H1 (cell line): ENCODE measurements at regions not wholly inside any gene's neighbourhood (a gene's known extent, or its start where the extent isn't known, plus 50 kb on each side); places are given as distances from the start of the nearest gene placed in this dataset.

Experiments used
- CTCF ChIA-PET: fragments of 300-600 bp; sonication (Branson Sonifier 250); formaldehyde crosslinking; loops from one replicate; lab custom pipeline; 2021; ENCODE audit not compliant: partially characterized antibody; lab: Charles Lee
- POLR2A ChIA-PET: fragments of 300-600 bp; sonication (Branson Sonifier 250); formaldehyde crosslinking; loops from one replicate; lab custom pipeline; 2021; ENCODE audit warnings: inconsistent platforms; ENCODE audit not compliant: partially characterized antibody; lab: Charles Lee
- DNase-seq, 2 experiments: peaks; one replicate each; pipeline versions ENCODE4 v3.0.0 to v3.0.0-alpha.2; 2010 to 2022; ENCODE audit warnings: low spot score in 2 of 2, low read depth in 1 of 2, mixed read lengths in 1 of 2
- FAIRE-seq: peaks from 2 replicates; lab custom pipeline; 2011; peaks lifted over from hg19 to GRCh38; lab: Jason Lieb, UNC
- H2AFZ ChIP-seq: 2 replicates; pipeline ENCODE4 v1.8.1; 2012; ENCODE audit warnings: low read length, inconsistent platforms
- H2AK5ac ChIP-seq: 2 replicates; pipeline ENCODE4 v1.6.1; 2013; ENCODE audit warnings: low read depth, low read length
- H2BK120ac ChIP-seq: replicated peaks from 2 replicates; pipeline ENCODE3; 2013; ENCODE audit warnings: low read depth, low read length, inconsistent platforms
- H2BK12ac ChIP-seq: 2 replicates; pipeline ENCODE4 v1.6.1; 2013; ENCODE audit warnings: low read depth, low read length
- H2BK15ac ChIP-seq: 2 replicates; pipeline ENCODE4 v1.6.1; 2013; ENCODE audit warnings: low read length
- H2BK20ac ChIP-seq: 2 replicates; pipeline ENCODE4 v1.6.1; 2013; ENCODE audit warnings: low read length
- H2BK5ac ChIP-seq: 2 replicates; pipeline ENCODE4 v1.6.1; 2013; ENCODE audit warnings: low read depth, low read length
- H3K14ac ChIP-seq: 2 replicates; pipeline ENCODE4 v1.6.1; 2013; ENCODE audit warnings: inconsistent platforms; ENCODE audit not compliant: insufficient read length
- H3K18ac ChIP-seq: 2 replicates; pipeline ENCODE4 v1.6.1; 2013; ENCODE audit warnings: low read length; ENCODE audit errors: extremely low read depth
- H3K23ac ChIP-seq: 2 replicates; pipeline ENCODE4 v1.6.1; 2013; ENCODE audit warnings: inconsistent platforms; ENCODE audit not compliant: insufficient read length
- H3K23me2 ChIP-seq: 2 replicates; pipeline ENCODE4 v1.6.1; 2013; ENCODE audit warnings: low read depth, low read length
- H3K27ac ChIP-seq: 2 replicates; pipeline ENCODE4 v1.6.1; 2011; ENCODE audit warnings: low read depth, low read length, inconsistent platforms
- H3K27me3 ChIP-seq, 4 experiments: replicated peaks in 1 of 4; 1 replicate in 1 of 4; 2 replicates in 3 of 4; pipeline versions ENCODE4 v1.6.1 to v1.8.1; 2011 to 2013; ENCODE audit warnings: low read length in 3 of 4, mild to moderate bottlenecking in 3 of 4, inconsistent platforms in 2 of 4, mixed read lengths in 2 of 4, moderate library complexity in 1 of 4; ENCODE audit not compliant: control insufficient read depth in 3 of 4, insufficient read depth in 3 of 4; ENCODE audit errors: extremely low read depth in 1 of 4
- H3K36me3 ChIP-seq, 4 experiments: 2 replicates each; pipeline versions ENCODE4 v1.6.1 to v1.8.1; 2011 to 2013; ENCODE audit warnings: mild to moderate bottlenecking in 4 of 4, low read length in 3 of 4, moderate library complexity in 2 of 4, control low read depth in 1 of 4, inconsistent platforms in 1 of 4; ENCODE audit not compliant: insufficient read depth in 4 of 4, control insufficient read depth in 2 of 4
- H3K4ac ChIP-seq: replicated peaks from 2 replicates; pipeline ENCODE3; 2013; ENCODE audit warnings: low read length, low read depth, mixed read lengths, inconsistent platforms; ENCODE audit not compliant: insufficient read length
- H3K4me1 ChIP-seq, 4 experiments: replicated peaks in 1 of 4; 1 replicate in 1 of 4; 2 replicates in 3 of 4; pipeline versions ENCODE4 v1.6.1 to v1.8.1; 2011 to 2013; ENCODE audit warnings: low read length in 3 of 4, inconsistent platforms in 2 of 4, mixed read lengths in 1 of 4; ENCODE audit not compliant: insufficient read depth in 4 of 4, control insufficient read depth in 3 of 4
- H3K4me2 ChIP-seq, 2 experiments: 2 replicates each; pipeline versions ENCODE4 v1.6.1 to v1.8.1; 2011 to 2013; ENCODE audit warnings: low read depth in 2 of 2, low read length in 2 of 2, control low read depth in 1 of 2, inconsistent platforms in 1 of 2, mild to moderate bottlenecking in 1 of 2; ENCODE audit not compliant: insufficient read depth in 1 of 2
- H3K4me3 ChIP-seq, 4 experiments: fragments of 200-600, 300-600 bp in 1 of 4; sonication (generic), shearing (Covaris generic), sonication (Bioruptor Twin) in 1 of 4; 2 replicates each; pipeline versions ENCODE4 v1.5.1 to v1.8.1; 2011 to 2016; ENCODE audit warnings: low read length in 4 of 4, low read depth in 3 of 4, control low read depth in 2 of 4, inconsistent platforms in 2 of 4, mild to moderate bottlenecking in 2 of 4, mixed read lengths in 1 of 4, moderate library complexity in 1 of 4; ENCODE audit not compliant: insufficient read depth in 2 of 4; ENCODE audit errors: extremely low read depth in 1 of 4
- H3K56ac ChIP-seq: replicated peaks from 2 replicates; pipeline ENCODE3; 2013; ENCODE audit warnings: low read depth, mild to moderate bottlenecking, mixed read lengths, low read length, inconsistent platforms; ENCODE audit not compliant: insufficient read length
- H3K79me1 ChIP-seq: 2 replicates; pipeline ENCODE4 v1.6.1; 2013; ENCODE audit warnings: low read depth, low read length, control low read depth
- H3K79me2 ChIP-seq, 2 experiments: 2 replicates each; pipeline versions ENCODE4 v1.6.1 to v1.8.1; 2012 to 2013; ENCODE audit warnings: low read length in 2 of 2, mild to moderate bottlenecking in 2 of 2, inconsistent platforms in 1 of 2; ENCODE audit not compliant: insufficient read depth in 2 of 2, control insufficient read depth in 1 of 2
- H3K9ac ChIP-seq, 4 experiments: replicated peaks in 1 of 4; 1 replicate in 1 of 4; 2 replicates in 3 of 4; pipeline versions ENCODE4 v1.6.1 to v1.8.1; 2011 to 2013; ENCODE audit warnings: low read depth in 3 of 4, low read length in 3 of 4, control low read depth in 2 of 4, mild to moderate bottlenecking in 2 of 4, moderate library complexity in 2 of 4, inconsistent platforms in 1 of 4; ENCODE audit errors: extremely low read depth in 1 of 4
- H3K9me3 ChIP-seq, 2 experiments: 2 replicates each; pipeline versions ENCODE4 v1.6.1 to v1.8.1; 2012 to 2013; ENCODE audit warnings: mild to moderate bottlenecking in 2 of 2, moderate library complexity in 2 of 2, control low read depth in 1 of 2, inconsistent platforms in 1 of 2, low read depth in 1 of 2, low read length in 1 of 2, mixed read lengths in 1 of 2; ENCODE audit not compliant: insufficient read depth in 2 of 2
- H4K20me1 ChIP-seq, 2 experiments: replicated peaks in 1 of 2; 2 replicates each; pipeline versions ENCODE3 to v1.8.1; 2011 to 2013; ENCODE audit warnings: inconsistent platforms in 2 of 2, low read length in 2 of 2, mild to moderate bottlenecking in 1 of 2; ENCODE audit not compliant: insufficient read depth in 2 of 2, control insufficient read depth in 1 of 2
- H4K5ac ChIP-seq: 2 replicates; pipeline ENCODE4 v1.6.1; 2013; ENCODE audit warnings: low read length, low read depth, mixed read lengths, inconsistent platforms; ENCODE audit not compliant: insufficient read length
- H4K8ac ChIP-seq: 2 replicates; pipeline ENCODE4 v1.8.0; 2013; ENCODE audit warnings: mild to moderate bottlenecking, moderate library complexity, low read length, inconsistent platforms; ENCODE audit not compliant: insufficient read depth; ENCODE audit errors: extremely low read depth
- H4K91ac ChIP-seq: replicated peaks from 2 replicates; pipeline ENCODE3; 2013; ENCODE audit warnings: low read length, mixed read lengths, inconsistent platforms; ENCODE audit not compliant: insufficient read length
- WGBS, 2 experiments: shearing (Covaris generic) in 1 of 2; methylation state at CpG; one replicate each; pipeline versions ENCODE4 v1.1.6 to v1.1.7; 2013 to 2015; ENCODE audit warnings: low lambda C conversion rate in 2 of 2, mixed read lengths in 2 of 2, inconsistent platforms in 1 of 2, low coverage in 1 of 2, missing lambda C conversion rate in 1 of 2; ENCODE audit not compliant: insufficient replicate concordance in 2 of 2, insufficient coverage in 1 of 2, insufficient read length in 1 of 2; ENCODE audit errors: extremely low coverage in 1 of 2, missing lambda C conversion rate in 1 of 2; 5-methylcytosine and 5-hydroxymethylcytosine counted together

DNA sequence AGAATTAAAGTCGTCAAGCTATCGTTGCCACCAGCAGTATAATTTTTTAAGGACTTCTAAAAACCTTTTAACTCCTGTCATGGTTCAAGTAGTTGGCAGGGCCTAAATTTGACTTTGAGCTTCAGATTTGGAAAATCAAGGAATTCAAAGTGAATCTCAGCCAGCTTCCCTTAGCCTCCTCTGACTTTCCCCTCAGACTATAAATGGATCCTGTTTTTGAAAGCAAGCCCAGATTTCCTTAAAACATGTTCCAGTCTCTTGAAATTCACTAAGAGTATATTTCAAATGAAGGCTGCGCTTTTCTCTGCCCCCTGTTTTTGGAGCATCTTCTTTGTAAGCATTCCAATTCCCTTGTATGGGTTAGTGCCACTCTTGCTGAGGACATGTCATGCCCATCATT lies 101.8 kb upstream of the CDH8 start:
- FAIRE-seq (no peak), DNase-seq (no peak)
- Histone ChIP-seq H4K91ac (no peak overlapping the region), H3K27me3 (no peaks in the 10 kb centered on the region), H3K56ac (no peak overlapping the region), H3K9me3 (peaks cover 13 to 15% of the 10 kb centered on the region in 2 experiments), H4K5ac (no peak overlapping the region), H3K18ac (no peak overlapping the region), H3K23me2 (no peaks in the 10 kb centered on the region), H2BK15ac (no peak overlapping the region), H2AFZ (no peak overlapping the region), H2BK20ac (no peak overlapping the region), H3K79me2 (no peaks in the 10 kb centered on the region), H3K4me3 (no peak overlapping the region), H3K9ac (no peak overlapping the region), H2BK12ac (no peak overlapping the region), H2BK120ac (no peak overlapping the region), H3K4me2 (no peak overlapping the region), H4K8ac (no peak overlapping the region), H4K20me1 (no peaks in the 10 kb centered on the region), H3K23ac (no peak overlapping the region), H3K14ac (no peak overlapping the region), H3K36me3 (no peaks in the 10 kb centered on the region; a peak in 1 of 8 replicates), H3K27ac (no peak overlapping the region), H2BK5ac (no peak overlapping the region), H2AK5ac (no peak overlapping the region), H3K4ac (no peak overlapping the region), H3K79me1 (no peaks in the 10 kb centered on the region), H3K4me1 (no peaks in the 10 kb centered on the region)
- WGBS, 2 experiments, result 96% methylated on average over 3 of the region's 3 CpGs; no CpG with 5 or more reads in 1 of the 2 experiments
- ChIA-PET POLR2A (interaction anchor here (0.7 kb wide), 1 partner anchor 1102 kb away, joined by 3 read pairs; no protein-coding TSS in a partner anchor), CTCF (interaction anchor here (0.6 to 1.8 kb wide), 3 partner anchors 10 to 757 kb away, joined by 3 to 7 read pairs (median 4); no protein-coding TSS in a partner anchor)
